T-helper 1 cell treated with Interleukin-12 subunit alpha and Interleukin-12 subunit beta and Interleukin-4 antibody, amounts not matched to agents 30 ng/mL and 1 ng/mL, for 36 hours (primary cell): ENCODE measurements at regions not wholly inside any gene's neighbourhood (a gene's known extent, or its start where the extent isn't known, plus 50 kb on each side); places are given as distances from the start of the nearest gene placed in this dataset.
"Not testable (repeated sequence)": the region's sequence is repeated elsewhere in the genome, so short reads cannot be mapped to it uniquely, and the experiment has no call there.

Experiments
- intact Hi-C: fragments of 100-400 bp; cut with micrococcal nuclease; formaldehyde crosslinking; loops from one replicate; pipeline ENCODE4 v1.15.1; 2024

DNA sequence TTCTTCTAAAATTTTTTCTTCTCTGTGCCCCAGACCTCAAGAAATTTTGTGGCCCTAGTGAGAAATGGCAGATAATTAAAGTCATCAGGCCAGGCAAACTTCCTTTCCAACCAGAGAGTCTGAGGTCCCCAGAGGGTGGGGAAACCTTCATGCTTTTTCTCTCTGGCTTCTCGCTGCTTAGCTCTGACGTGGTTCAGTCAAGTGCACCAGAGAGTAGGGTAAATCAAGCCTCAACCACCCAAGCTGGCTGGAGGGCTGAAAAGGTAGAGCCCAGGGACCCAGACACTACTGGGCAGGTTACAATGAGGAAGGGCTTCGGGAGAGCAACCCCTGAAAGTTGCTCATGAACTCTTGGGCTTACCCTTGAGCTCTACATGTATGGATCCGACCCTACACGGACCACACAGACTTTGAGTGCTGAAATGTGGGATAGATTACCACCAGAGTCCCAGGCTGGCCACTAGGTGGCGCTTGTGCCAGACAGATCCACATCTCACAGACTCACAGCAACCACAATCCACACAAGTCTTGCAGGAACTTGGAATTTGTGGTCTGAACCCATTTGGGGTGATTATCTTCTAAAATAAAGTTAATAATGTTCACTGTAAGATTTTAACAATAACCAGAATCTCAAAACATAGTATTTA is 323.5 kb downstream of the KLF13 start:
- intact Hi-C loops = not testable (repeated sequence)

DNA sequence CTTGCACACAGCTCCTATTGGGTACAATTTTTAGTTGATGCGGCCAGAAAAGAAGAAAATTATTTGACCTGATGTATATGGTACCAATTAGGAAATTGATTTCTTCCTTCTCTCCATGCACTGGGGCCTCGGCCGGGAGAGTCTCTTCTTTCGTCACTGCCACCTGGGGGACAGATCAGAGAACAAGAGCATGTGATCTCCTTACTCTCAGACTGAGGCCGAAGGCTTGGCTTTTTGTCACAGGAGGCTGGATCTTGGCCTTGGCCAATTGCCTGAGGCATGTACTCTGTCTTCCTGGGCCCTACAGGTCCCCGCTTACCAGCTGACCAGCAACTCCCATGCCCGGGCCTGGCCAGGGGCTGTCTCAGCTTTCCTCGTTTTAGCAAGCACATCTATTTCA is 330.3 kb downstream of the KLF13 start:
- intact Hi-C loops = not testable (repeated sequence)

DNA sequence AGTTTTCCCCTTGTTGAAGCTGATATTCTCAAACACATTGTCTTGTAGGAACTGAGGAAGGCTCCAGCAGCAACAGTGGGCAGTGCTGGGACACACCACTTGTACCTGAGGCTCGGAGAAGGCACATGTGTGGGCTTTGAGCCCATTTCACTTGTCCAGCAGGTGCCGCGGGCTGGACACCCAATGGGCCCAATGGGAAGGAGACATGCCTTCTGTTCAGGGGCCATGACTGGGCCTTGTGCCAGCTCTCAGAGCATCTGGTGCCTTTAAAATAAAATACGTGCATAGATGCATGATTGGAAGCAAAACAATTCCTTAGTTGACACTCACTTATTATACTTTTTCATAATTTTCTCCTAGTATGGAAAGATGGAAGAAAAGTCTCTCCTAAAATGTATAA is 334.2 kb downstream of the KLF13 start:
- intact Hi-C loops = no loop called here

DNA sequence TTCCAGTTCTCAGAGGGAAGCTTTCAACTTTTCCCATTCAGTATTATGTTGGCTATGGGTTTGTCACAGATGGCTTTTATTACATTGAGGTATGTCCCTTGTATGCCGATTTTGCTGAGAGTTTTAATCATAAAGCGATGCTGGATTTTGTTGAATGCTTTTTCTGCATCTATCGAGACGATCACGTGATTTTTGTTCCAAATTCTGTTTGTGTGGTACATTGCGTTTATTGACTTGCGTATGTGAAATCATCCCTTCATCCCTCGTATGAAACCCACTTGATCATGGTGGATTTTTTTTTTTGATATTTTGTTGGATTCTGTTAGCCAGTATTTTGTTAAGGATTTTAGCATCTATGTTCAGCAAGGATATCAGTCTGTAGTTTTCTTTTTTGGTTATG is 339.1 kb downstream of the KLF13 start:
- intact Hi-C loops = not testable (repeated sequence)

DNA sequence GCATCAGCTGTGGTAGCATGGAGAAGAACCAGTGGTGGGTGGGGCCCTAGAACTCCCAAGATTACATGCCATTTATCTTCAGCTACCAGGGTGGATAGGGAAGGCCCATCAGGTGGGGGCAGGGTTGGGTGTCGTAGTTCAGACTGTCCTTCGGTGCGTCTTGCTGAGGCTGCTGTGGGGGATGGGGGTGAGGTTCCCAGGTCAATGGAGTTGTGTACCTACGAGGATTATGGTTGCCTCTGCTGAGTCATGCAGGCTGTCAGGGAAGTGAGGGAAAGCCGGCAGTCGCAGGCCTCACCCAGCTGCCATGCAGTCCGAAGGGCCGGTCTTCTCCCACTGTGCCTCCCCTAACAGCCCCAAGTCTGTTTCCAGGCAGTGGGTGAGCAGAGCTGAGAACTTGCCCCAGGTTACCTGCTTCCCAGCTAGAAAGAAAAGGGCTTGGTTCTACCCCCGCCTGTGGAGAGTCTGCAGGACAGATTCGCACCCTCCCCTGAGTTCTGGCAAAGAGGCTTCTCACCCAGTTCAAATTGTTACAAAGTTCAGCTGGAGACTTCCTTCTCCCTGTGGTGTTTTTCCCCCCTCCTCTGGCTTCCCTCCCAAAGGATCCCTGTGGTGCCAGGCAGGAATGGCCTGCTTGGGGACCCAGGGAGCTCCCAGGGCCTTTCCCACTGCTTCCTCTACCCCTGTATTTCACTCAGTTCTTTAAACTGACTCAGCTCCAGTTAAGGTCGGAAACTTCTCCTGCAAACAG is 342.7 kb downstream of the KLF13 start:
- intact Hi-C loops = not testable (repeated sequence)

DNA sequence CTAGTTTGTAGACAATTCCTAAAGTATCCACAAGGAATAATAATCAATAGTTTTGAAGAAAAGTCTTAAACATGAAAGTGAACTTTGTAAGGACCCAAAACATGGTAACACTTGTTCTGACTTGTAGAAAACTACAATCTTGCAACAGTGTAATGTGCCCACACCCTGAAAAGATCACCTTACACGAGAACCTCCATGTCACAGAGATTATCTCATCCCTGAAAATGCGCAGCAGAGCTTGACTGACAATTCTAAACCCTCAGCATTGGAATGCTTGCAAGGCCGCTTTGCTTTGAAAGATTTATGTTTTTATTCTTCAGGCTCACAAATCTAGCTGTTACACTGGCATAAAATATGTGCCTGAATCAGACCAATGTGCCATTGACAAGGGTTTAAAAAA is 346.6 kb downstream of the KLF13 start:
- intact Hi-C loops = not testable (repeated sequence)

DNA sequence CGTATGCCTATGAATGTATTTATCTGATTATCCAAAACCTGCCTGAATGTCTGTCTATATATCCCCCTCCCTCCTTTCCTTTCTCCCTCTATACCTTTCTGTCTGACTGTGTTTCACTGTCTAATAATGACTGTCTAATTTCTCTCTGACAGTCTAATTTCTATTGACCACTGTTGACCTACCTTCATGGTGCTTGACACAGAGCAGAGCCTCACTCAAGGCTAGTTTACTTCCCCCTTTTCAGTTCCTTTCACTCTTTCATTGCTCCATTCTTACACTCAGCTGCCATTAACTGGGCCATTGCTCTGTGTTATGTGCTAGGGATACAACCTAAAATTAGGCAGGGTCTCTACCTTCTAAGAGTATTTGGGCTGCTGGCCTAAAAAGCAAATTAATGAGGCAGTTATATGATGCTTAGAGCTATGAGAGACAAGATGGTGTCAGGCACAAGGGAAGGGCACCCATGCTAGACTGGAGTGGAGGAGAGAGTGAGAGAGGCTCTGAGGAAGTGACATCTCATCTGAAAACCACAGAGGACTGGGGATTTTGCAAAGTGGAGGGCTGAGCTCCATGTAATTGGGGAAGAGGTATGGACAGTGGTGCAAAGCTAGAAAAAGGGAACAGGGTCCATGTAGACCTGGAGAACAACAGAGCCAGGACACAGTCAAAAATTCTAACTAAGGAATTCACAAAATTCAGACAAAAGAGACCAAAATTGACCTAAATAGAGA is 348.6 kb upstream of the CHRNA7 start:
- intact Hi-C loops = not testable (repeated sequence)

DNA sequence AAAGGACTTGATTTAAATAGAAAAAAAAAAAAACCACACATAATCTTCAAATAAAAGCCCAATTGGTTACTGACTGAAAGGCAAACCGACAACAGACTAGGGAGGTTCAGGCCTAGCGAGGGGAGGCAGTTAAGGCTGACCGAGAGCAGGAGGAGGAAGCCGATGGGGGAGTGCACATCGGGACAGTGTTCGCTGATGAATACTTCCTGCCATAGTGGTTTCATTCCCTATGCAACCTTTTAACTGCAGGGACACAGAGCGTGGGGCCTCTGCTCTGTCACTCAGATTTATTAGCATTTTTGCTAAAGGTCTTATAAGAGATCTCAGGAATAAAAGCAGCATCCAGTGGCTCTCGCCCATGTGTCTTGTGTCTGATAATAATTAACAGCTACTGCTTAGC is 343.2 kb upstream of the CHRNA7 start:
- intact Hi-C loops = not testable (repeated sequence)

DNA sequence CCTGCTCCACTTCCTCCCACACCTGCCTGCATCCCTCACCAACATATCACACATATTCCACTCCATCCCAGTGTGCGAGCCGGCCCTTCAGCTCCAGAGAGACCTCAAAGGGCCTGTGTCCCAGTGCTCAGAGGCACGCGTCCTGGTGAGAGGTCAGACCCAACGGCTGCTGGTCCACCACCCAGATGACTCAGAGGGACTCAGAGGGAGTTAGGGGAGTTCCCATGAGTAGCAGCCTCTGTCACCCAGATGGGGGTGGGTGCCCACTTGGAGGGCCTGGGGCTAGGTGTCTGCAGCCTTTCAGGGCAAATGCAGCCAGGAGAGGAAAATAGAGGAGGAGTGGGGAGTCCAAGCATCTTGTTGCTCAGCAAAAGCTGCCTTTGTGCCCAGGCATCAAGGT is 333.8 kb upstream of the CHRNA7 start:
- intact Hi-C loops = not testable (repeated sequence)

DNA sequence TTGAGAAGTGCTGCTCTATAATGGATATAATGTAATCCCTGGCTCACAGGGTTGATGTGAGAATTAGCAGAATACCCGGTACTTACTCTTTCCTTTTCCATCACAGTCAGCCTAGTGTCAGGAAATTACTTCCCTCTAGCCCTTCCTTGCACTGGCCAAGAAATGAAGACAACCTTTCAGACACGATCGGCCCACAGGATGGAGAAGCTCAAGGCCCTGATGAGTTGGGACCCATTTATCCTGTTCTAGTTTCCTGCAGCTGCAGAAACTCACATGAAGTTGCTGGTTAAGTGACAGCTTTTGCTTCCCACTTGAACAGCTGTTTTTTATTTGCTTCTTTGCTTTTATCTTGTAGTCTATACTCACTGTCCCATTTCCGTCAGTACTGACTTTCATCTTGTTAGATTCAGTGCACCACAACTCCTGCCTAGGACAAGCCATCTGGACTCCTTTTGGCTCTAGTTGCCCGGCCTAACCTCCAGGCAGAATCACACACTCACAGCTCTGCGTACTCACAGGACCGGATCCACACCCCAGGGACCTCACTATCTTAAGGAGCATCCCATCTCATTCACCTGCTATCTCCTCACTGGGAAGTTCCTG is 325.1 kb upstream of the CHRNA7 start:
- intact Hi-C loops = not testable (repeated sequence)

DNA sequence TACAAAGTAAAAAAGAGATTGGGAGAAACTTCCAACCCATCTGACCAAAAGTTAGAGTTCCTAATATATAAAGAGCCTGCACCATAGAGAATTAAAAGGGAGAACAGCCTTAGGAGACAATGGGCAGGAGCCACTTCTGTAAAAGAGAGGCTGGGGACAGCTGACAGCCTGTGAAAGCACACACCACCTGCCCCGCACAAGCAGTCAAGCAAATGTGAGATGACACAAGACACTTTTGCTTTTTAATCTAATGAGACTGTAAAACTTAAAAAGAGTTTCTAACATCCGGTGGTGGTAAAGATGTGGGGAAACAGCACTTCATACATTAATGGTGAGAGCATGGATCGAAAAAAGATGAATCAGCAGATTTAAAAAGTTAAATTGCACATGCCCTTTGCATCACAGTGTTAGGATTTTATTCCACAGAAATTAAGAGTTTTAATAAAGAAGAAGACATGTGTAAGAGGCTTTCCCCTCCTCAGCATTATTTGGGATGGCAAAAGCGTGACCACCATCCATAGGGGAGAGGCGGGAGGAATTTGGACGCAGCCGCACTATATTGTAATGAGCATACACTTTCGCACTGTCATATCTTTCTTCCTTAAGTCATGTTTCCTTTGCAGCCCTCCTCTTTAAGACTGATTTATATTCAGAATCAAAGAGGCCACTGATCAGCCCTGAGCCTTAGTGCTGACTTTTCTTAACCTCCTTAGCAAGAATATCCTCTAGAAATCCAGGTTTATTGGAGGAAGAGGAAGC is 322.2 kb upstream of the CHRNA7 start:
- intact Hi-C loops = not testable (repeated sequence)

DNA sequence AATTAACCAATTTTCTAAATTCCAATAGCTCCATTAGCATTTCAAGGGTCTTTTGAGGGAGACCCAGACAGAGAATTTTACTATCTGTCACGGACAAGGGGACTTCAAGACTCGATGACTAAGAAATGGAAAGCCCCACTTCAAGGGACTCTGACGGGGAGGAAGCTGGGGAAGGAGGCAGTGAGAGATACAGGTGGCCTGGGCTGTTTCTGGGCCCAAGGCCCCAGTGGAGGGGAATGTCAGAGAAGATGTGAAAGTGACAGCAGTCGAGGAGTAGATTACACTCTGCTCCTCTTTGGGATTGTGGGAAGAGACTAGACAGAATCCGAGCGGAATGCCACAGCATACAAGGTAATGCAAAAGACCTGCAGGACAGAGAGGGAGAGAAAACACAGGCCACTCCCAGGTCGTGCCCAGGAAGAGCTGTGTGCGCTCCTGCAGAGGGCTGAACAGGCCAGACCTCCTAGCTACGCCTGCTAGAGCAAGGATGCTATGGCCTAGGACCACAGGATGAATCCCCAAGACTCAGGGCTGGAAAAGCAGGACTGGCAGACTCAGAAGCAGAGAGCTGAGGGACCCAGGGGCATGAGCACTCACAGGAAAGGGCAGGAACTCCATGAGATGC is 321.5 kb upstream of the CHRNA7 start:
- intact Hi-C loops = not testable (repeated sequence)

DNA sequence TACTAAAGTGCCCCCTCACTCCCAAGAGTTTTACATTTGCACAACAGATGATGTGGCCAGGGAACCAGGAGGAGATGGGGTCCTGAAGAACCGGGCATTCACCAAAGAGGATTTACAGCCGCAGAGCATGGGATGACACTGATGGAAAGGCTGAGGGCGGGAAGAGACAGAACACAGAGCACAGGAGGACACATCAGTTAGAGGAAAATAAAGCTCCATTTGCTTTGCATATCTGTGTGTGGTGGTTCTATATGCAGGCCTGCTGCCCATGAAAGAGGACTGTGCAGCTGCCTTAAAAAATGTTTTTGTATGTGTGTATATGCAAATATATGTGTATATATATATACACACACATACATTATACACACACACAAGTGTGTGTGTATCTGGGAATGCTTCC is 320.8 kb upstream of the CHRNA7 start:
- intact Hi-C loops = not testable (repeated sequence)

DNA sequence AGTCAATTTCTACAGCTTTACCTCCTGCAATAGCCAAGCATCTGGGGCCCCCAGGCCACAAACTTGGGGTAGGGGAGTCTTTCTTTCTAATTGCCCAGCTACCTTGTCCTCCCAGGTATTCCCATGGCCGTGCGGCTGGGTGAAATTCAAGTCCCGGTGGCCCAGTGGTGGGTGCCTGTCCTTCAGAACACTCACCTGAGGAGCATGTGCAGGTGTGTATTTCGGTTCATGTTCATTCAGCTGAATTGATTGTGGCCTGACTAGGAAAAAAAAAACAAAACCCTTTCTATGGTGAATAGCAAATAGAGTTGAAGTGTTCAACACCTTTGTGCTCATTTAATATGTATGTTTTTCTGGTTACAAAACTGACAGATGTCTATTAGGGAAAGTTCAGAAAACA is 319.5 kb upstream of the CHRNA7 start:
- intact Hi-C loops = not testable (repeated sequence)

DNA sequence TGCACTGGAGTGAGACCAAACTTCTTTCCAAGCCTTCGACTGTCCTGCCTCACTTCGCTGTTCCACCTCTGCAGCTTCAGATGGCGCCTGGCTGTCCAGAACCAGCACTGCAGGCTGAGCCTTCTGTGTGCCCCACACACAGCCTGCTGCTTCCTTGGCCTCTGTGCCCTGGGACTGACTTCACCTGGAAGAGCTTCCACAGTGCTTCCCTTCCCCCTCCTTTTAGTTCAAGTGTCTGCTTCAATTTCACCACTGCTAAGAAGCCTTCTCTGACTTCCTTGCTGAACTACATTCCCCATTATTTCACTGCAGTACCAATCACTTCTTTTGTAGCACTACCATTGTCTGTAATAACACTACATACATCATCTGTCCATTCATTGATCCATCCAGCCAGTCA is 315.1 kb upstream of the CHRNA7 start:
- intact Hi-C loops = not testable (repeated sequence)

DNA sequence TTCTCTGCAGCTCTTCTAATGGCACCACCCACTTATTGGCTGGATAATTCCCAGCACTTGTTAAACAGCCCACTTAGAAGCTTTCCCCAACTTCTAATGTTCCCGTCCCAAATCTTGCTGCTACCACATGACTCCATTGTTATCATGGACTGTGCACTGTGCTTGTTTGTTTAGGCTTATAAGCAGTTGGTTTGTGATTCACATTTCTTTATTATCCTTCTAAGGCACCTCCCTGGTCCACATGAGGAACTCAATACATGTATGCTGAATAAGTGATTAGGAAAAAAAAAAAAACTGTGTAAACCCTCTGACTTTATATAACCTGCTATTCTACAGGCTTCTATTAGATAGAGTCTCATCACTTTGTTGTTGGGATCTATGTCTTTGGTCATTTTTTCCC is 311.7 kb upstream of the CHRNA7 start:
- intact Hi-C loops = not testable (repeated sequence)

DNA sequence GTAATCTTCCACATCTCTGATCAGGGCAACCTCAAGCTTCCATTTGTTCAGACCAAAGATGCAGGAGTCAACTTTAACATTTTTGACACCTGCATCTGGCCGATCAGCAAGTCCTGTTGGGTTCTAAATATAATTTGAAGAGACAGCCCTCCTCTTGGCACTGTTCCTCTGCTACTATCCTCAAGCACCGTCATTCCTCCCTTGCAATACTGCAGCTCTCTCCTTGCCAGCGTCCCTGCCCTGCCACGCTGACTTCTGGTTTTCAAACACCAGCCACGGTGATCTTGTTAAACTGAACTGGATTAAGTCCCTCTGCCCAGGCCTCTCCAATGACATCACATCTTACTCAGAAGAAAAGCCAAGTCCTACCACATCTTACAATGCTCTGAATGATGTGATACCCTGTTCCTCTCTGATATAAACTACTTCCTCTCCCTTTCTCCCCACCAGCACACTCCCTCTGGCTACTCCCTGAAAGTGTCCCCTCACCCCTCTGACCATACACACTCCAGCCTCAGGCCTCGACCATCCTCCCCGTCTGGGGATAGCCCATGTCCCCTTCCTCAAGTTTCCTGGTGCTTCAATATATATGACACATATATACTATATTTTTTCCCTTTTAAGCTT is 310.8 kb upstream of the CHRNA7 start:
- intact Hi-C loops = not testable (repeated sequence)

DNA sequence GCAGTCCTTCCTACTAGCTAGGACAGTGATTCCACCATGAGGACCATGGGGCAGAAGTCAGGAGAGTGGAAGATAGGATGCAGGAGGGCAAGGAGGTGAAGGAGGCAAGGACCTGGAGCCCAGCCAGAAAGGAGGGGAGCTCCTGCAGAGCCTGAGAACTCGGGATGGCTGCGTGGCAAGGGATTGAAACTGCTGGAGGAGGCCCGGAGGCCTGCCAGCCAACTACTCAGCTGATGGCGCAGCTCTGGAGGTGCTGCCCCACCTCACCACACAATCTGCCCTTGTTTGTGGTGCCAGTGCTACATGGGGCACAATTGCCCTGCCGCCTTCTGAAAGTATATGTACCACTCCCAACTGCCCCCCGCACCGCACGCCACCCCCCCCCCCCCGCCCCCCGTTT is 307.3 kb upstream of the CHRNA7 start:
- intact Hi-C loops = not testable (repeated sequence)

DNA sequence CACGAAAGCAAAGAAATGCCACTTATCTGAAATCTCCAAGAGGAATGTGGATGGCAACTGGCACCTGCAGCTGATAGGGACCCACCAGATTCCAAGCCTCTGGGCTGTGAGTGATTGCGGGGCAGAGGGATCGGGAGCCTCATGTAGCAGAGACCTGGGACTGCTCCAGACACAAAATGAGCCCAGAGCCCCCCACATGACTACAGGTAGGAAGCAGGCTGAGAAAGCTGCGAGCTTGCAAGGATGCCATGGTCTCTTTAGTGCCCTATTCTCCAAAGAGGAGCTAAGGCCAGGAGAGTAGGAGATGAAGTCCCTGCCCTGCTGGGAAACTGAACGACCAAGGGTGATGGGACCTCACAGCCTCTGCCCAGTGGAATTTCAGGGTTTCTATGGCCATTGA is 305.4 kb upstream of the CHRNA7 start:
- intact Hi-C loops = not testable (repeated sequence)

DNA sequence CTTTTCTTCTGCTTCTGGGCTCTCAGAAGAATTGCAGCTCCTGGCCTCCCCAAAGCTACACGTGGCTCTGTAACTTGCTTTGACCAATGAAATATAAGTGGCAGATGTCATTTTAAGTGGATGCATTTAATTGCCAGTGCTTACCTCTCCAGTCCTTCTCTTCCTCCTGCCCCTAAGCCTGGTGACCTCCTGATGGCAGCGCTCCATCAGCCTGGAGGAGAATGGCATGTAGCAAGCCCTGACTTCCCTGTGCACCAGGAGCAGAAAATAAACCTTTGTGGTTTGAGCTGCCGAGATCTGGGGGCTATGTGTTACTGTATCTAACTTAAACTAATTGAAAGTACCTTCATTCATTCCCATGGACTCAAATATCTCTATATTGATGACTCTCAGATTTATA is 304.7 kb upstream of the CHRNA7 start:
- intact Hi-C loops = not testable (repeated sequence)
